DMS79 treated with DMSO at 0.1 percent for 48 hours (cell line): ENCODE measurements at regions not wholly inside any gene's neighbourhood (a gene's known extent, or its start where the extent isn't known, plus 50 kb on each side); places are given as distances from the start of the nearest gene placed in this dataset.
A peak's percentile ranks its signal among the peaks of the same experiment; 100 is the strongest.
"Not testable (repeated sequence)": the region's sequence is repeated elsewhere in the genome, so short reads cannot be mapped to it uniquely, and the experiment has no call there.

ENCODE experiments used
- DNase-seq: peaks from one replicate; lab custom pipeline; 2025; lab: John Stamatoyannopoulos, UW

- DNase-seq, result no peak
These were observed 104.0 kb upstream of the PPM1J start for GRCh38 chr1:112818990-112819689.

- DNase-seq, result no peak
These were observed 102.6 kb upstream of the PPM1J start for GRCh38 chr1:112817555-112818373.

- no peak for DNase-seq
These were observed 100.2 kb upstream of the PPM1J start for GRCh38 chr1:112815376-112815775.

GRCh38 chr1:112814645-112815044, 99.5 kb upstream of the PPM1J start:
- not testable (repeated sequence) for DNase-seq

- DNase-seq, result peak; percentile 51
These were observed 93.9 kb upstream of the PPM1J start for GRCh38 chr1:112808861-112809684.

- no peak for DNase-seq
These were observed 92.9 kb upstream of the PPM1J start for GRCh38 chr1:112807999-112808398.

GRCh38 chr1:112807117-112807516, 92.0 kb upstream of the PPM1J start:
- DNase-seq, result no peak

- no peak for DNase-seq
These were observed 91.0 kb upstream of the PPM1J start for GRCh38 chr1:112806090-112806642.

GRCh38 chr1:112805155-112805853, 90.2 kb upstream of the PPM1J start:
- DNase-seq, result no peak

- peak; percentile 44 for DNase-seq
These were observed 89.0 kb upstream of the PPM1J start for GRCh38 chr1:112803906-112804762.

GRCh38 chr1:112800289-112800688, 85.2 kb upstream of the PPM1J start:
- no peak for DNase-seq

- DNase-seq, result no peak
These were observed 83.2 kb upstream of the PPM1J start for GRCh38 chr1:112798292-112798691.

GRCh38 chr1:112797224-112797623, 82.1 kb upstream of the PPM1J start:
- DNase-seq, result no peak

- no peak for DNase-seq
These were observed 79.6 kb upstream of the PPM1J start for GRCh38 chr1:112794654-112795239.

GRCh38 chr1:112793631-112794565, 78.8 kb upstream of the PPM1J start:
- no peak for DNase-seq

GRCh38 chr1:112791723-112792104, 76.6 kb upstream of the PPM1J start:
- no peak for DNase-seq

GRCh38 chr1:112790920-112791722, 76.0 kb upstream of the PPM1J start:
- DNase-seq, result no peak

- DNase-seq, result no peak
These were observed 73.4 kb upstream of the PPM1J start for GRCh38 chr1:112788561-112788960.
